Ramos (cell line): ENCODE measurements at regions not wholly inside any gene's neighbourhood (a gene's known extent, or its start where the extent isn't known, plus 50 kb on each side); places are given as distances from the start of the nearest gene placed in this dataset.
"Not testable (repeated sequence)": the region's sequence is repeated elsewhere in the genome, so short reads cannot be mapped to it uniquely, and the experiment has no call there.

Experiments used
- in situ Hi-C: fragments of 300-500 bp; cut with MboI; formaldehyde crosslinking; loops from one replicate; pipeline ENCODE4 v1.14.3; 2022; ENCODE audit warnings: low sequenced_read_pairs; ENCODE audit not compliant: unreplicated experiment

DNA sequence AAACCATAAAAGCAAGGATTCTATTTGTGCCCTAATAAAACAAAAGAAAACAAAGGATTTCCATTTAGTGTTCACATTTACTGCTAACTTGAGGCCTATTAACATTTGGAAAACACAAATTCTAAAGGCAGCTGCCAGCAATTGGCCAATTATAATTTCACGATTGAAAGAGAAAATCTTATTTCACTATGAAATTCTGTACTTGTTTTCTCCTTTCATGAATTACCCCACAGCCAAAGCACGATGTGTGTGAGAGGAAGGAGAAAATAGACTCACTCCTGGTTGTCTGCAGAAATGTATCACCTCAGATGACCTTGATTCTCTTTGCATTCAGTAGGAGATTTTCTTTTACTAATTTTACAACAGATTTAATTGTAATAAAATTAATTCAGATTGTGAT, 242.8 kb upstream of the GBE1 start:
- in situ Hi-C loops: no loop called here

DNA sequence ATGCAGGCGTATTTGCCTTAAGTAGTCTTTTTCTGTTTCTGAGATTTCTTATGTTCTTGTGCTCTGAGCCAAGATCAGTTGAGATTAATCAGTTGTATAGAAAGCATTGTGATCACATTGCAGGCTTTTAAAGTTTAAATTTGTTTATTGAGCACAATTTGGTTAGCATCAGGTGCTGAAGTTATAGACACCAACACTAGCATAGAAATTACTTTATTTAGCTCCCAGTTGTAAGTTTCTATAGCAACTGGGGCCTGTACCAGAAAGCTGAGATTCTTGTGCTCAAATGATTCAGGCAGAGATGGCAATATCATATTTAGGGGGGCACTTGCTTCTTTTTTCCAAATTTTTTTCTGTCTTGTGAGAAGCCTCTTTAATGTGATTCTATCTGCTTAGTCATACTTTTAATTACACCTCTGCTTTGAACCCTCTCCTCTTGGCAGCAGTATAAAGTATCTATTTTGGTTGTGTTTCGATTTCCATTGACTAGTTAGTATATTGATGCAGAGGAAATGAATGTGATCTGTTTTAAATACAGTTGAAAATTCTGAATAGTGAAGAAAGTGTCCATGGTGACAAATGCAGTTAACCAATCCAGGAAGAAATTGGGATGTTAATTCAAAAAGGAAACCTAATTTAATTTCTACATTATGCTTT, 241.7 kb upstream of the GBE1 start:
- in situ Hi-C loops: no loop called here

DNA sequence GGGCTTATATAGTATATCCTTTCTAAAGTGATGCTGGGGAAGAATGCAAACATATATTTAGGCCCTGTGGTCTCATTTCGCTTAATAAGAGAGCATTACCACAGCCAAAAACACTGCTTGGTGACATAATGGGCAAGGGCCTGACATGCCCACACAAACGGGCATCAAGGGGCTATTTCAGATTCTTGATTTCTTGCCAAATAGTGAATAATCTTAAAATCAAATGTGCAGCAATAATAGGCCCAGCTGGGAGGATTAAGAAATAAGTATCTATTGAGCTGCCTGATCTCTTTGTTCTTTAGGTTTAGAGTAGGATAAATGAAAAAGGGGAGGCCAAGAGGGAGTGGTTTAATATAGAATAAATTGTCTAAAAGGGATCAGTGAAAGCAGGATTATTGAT, 241.0 kb upstream of the GBE1 start:
- in situ Hi-C loops: no loop called here

DNA sequence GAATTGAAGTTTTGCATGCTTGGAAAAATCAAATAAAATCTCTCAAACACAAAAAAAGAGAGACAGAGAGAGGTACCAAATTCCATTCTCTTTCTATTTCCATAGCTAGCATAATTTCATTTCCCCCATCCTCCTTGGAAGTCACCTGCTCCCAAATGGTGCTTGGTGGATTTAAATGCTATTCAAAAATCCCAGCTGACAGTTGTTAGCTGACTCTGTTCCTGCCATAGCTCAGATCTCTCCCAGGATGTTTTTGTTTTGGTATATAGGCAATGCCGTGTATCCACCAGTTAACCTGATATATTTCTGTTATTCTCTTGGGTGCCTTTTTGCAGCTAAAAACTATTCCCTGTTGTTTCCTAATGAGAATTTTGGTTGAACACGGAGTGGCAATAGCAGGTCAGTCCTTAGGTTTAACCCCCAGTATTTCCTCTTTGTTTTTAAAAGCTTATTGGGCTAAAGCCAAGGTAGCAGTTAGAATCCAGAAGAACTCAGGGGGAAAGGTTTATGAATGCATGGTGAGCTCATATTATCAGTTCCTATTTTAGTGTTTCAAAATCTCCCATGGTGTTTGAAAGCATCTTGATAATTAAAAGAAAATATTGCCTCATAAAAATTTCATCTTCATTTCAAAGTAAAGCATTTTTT, 240.0 kb upstream of the GBE1 start:
- in situ Hi-C loops: no loop called here

DNA sequence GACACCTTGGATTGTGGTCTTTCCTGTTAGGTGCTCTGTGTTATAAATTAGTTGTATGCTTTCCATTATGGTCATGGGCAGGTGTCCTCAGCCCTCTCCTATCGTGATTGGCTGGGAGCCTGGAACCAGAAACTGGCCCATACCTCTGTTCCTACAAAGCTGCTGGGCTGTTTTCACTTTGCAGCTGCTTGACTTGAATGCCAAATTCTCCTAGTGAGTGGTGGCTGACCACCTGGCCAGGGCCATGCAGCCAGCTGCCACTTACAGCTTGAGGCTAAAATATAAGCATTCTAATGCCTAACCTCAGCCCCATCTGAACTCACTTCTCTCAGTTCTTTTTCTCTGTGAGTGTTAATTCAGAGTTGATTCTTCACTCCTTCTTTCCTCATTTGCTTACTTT, 239.3 kb upstream of the GBE1 start:
- in situ Hi-C loops: no loop called here

DNA sequence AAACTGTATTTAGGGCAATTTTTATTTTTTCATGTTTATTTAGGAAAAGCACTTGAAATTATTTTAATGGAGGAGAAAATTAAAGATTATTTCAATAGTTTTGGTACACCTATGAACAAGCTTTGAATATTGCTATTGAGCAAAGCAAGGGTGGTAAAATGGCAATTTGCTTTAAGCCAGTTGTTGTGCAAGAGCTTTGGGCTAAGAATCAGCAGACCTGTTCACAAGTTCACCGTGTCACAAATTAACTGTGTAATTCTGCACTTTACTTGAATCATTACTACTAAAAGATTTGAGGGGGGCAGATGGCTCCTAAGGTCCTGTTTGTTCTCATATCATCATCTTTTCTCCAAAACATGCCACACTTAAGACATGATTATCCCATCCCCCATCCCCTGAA, 238.9 kb upstream of the GBE1 start:
- in situ Hi-C loops: no loop called here

DNA sequence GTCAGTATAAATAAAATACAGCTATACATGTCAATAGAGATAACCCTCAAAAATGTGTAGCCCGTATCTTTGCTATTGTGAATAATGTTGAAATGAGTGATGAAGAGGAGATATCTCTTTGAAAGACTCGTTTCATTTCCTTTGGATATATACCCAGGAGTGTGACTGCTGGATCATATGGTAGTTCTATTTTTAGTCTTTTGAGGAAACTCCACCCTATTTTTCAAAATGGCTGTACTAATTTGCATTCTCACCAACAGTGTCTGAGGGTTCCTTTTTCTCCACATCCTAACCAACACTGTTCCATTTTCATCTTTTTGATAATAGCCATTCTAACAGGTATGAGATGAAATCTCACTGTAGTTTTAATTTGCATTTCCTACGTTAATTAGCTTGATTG, 237.5 kb upstream of the GBE1 start:
- in situ Hi-C loops: no loop called here

DNA sequence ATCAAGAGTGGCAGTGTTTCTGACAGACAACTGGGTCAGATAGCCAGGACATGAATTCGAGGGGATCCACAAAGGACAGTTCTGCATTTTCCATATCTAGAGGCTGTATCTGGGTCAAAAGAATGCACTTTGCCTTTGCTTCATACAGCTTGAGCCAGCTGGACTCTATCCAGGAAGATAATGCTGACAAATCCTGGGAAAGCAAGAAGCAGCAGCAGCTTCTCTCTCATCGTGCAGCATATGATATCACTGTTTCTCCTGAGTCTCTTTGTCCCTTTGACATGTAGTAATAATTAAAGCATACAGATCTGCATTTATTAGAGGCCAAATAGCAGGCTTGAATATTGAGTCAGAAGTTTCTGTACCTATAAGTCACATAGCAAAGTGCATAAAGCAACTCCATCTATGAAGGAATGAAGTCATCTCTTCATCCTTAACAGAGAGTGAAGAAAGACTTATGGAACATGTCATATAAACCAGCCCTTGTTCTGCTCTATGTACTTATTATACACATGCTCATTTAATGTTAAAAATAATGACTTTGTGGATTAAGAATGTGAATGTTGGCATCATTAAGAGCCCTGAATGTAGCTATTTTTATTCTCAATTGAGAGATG, 236.8 kb upstream of the GBE1 start:
- in situ Hi-C loops: no loop called here

DNA sequence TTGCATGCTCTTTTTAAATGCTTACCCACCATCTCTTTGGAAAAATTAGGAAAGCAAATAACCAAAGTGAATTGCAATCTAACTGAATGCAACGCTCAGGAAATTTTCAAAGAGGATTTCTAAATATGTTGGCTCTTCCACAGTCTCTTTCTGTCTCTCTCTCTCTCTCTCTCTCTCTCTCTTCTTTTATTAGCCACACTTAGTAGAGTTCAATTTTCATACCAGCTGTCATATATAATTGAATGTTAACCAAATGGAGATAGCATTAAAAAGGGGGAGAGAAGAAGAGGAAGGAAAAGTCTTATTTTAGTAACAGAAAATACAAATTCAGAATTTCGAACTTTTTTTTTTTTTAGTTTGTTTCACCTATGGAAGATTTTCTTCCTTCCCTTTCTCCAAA, 235.9 kb upstream of the GBE1 start:
- in situ Hi-C loops: no loop called here

DNA sequence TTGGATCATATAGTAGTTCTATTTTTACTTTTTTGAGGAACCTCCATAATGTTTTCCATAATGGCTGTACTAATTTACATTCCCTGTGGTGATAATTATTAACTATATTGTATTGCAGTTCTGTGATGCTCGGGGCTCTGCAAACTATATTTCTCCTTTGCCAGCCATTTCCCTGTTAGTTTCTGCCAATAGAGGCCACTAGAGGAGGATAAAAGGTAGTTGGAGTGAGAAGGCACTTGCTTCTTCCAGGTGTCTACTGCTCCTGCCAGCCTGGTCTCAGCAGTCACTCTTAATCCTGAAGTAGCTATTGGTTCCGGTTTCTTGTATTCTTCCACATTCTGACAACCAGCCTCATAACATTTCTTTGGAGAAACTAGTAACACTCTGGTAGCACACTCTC, 233.9 kb upstream of the GBE1 start:
- in situ Hi-C loops: no loop called here

DNA sequence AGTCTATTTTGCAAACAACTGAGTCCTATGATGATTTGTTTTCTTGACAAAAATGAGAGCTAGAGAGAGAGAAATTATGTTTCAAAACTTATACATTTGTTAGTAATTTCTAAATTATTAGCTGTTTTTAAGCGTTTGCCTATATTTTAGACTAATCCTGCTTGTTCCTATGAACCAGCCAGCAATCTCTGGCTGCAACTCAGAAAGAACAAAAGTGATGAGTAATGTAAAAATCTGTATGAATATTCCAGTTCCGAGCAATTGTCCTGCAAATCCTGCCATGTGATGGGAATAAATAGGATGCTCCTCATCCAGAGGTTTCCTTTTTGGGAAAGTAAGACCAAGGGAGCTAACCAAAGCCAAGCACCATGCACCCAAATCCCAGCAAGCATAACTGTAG, 228.3 kb upstream of the GBE1 start:
- in situ Hi-C loops: no loop called here

DNA sequence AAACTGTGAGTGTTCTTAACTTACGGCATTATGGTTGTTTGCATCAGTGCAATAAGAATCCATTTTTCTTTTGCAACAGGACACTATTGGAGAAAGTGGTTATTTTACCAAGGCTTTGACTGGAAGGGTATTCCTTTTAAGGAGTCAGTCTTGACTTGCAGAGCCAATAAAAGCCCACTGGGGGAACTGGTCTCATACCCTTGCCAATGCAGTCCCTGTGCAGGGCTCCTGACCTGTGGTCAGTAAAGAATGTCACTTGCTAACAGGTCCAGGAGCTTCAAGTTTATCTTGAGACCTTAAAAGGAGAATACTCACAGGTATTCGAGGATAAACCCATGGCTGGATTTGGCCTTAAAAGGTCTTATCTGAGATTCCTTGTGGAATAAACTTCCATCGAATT, 227.8 kb upstream of the GBE1 start:
- in situ Hi-C loops: no loop called here

DNA sequence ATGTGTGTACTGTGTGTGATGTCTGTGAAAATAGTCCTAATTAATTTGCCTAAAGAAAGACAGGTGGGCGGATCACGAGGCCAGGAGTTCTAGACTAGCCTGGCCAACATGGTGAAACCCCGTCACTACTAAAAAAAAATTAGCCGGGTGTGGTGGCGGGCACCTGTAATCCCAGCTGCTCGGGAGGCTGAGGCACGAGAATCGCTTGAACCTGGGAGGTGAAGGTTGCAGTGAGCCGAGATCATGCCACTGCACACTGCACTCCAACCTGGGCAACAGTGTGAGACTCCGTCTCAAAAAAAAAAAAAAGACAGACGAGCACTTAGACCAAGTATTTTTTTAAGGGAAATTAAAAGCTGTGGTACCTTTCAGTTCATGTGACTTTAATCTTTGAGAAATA, 226.0 kb upstream of the GBE1 start:
- in situ Hi-C loops: not testable (repeated sequence)

DNA sequence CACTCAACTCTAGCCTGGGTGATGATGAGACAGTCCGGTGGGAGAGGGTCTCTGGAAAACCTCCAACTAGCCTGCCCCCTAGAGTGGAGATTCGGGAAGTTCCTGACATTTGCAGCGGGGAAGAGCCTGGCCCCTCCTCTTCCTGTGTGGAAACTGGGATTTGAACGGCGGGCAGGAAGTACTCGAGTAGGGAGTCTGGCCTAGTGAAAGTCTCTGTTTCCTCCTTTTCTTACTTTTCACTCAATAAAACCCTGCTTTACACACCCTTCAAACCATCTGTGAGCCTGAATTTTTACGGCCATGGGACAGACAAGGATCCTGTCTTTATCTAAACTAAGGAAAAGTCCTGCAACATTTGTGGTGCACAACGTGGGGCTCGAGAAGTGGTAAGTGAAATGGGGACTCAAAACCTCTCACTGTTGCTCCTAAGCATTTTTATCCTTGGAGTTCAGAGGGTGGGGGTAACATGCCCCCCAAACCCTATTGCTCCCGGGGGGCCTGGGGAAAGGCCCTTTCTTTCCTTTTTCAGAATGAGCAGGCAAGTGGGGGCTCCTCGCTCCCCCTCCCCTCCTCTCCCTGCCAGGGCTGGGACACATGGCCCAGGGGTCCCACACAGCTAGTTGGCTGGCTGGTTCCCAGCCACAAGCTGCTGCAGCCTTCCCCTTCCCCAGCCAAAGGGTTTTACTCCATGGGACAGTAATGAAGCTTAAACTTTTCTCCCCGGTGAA, 224.7 kb upstream of the GBE1 start:
- in situ Hi-C loops: no loop called here

DNA sequence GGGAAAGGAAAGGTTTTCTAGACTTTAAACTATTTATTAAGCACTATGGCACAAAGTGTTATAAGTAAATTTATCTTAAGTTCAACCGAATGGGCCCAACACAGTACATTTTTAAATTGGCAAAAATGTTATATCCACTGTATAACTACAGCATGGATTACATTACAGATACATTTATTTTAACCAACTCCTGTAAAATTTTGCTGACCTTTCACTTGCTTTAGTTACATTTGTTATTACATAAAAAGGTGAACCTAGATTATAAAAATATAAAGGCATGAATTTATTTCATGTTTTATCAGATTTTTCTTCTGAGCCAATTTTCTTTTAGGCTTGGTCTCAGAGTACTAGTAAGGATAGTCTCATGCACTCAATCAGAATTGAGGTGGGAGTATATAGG, 221.9 kb upstream of the GBE1 start:
- in situ Hi-C loops: no loop called here

DNA sequence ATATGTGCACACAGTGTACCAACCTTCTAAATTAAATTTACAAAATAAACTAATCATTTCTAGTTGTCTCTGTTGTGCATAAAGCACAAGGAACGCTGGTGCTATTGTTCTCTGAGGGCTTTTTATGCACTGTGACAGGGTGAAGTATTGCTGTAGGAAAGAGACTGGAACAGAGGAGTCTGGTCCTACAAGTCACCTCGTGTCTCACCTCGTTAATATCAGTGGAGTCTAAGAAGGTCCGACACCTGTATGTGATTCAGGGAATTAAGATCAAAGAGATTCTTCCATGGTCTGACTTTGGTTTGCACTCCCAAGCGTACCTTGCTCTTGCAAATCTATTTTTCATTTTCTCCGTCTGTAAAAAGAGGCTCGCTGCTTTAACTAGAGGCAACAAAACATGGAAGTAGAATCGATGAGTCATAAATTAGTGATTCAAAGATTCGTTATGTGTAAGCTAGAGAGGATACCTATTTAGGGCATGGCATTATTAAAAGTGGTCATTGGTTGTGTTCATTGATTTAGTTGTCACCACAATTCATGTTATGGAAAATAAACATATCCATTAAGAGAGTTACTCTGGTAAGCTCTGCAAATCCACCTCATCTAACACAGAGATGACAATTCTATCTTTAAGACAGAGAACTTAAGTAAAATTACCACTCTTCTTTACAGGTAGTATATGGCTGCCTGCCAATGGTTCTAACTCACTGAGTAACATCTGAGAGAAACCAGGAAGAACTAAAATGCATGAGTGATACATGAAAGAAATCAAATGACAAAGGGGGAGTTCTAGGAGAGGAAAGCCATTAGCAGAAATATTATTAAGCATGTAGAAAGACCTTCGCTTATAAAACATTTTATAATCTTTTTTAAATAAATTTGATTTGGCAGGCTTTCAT, 219.4 kb upstream of the GBE1 start:
- in situ Hi-C loops: no loop called here

DNA sequence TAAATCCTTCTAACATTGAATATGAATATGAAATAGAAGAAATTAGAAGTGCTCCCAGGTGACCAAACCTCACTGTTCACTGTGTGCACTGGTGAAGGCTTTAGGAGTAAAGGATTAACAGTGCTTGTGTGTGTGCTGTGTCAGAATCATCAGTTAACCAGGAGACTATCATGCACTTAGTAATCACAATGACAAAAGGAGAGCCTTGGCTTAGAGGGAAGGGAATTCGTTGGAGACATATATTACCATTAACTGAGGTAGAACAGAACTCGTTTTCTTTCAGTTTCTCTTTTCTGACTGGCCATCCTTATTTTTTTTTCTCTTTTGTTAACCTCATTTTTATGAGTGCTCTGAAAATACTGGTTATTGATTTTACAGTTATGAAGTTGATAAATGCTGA, 213.3 kb upstream of the GBE1 start:
- in situ Hi-C loops: no loop called here

DNA sequence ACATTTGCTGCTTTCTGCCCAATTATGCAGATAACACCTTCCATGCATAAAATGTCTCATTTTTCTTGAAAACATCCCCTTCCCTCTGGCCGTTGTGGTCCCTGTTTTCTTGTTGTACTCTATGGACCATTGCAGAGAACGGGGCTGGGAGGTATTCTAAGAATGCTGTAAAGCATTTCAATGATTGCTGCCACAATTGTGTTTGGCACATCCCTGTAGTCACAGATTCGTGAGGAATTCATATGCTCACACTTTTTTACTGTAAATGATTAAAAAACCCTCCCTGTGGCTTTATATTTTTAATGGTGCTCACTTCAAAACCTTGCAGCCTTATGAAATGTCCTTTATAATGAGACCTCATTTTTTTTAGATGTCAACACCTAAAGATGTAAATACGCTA, 207.2 kb upstream of the GBE1 start:
- in situ Hi-C loops: no loop called here

DNA sequence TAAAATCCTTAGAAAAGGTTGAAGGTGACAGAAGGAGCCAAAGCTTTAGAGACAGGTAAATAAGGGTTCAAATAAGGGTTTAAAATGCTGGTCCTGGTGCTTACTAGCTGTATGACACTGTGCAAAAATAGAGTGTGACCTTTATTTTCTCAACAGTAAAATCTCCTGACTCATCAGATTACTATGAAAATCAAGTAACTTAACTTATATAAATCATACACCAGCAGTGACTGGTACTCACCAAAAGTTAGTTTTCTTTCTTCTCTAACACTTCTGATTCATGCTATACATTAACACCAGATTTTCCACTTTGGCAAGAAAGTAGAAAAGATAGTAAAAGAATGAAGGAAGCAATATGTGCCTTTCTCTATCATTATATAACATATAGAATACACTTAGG, 205.9 kb upstream of the GBE1 start:
- in situ Hi-C loops: no loop called here

DNA sequence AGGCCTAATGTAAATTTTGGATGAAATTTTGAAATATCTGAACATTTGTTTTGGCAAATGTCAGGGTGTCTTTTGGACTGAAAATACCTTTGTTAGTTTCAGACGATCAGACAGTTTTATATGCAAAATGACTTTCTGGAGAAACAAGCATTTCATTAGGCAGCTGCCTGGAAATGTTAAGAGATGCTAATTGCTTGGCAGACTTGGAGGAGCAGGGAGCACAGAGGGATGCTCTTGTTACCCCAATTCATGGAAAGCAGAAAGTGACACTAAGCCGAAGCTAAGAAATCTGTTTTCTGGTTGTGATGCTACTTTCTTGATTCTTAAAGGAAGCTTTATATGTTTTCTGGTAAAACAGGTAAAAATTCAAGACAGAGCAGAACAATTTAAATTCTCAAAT, 204.3 kb upstream of the GBE1 start:
- in situ Hi-C loops: no loop called here
